ENCODE measurements at regions not wholly inside any gene's neighbourhood (a gene's known extent, or its start where the extent isn't known, plus 50 kb on each side); places are given as distances from the start of the nearest gene placed in this dataset.
"Not testable (repeated sequence)": the region's sequence is repeated elsewhere in the genome, so short reads cannot be mapped to it uniquely, and the experiment has no call there.

GRCh38 chr10:29386342-29386999, 97.6 kb downstream of the LYZL1 start:
- DNase-seq (ENCODE audit: low spot score in 2 of 2), result peak; percentile 34 to 39
- in situ Hi-C loops (cut with MboI; ENCODE audit: low sequenced_read_pairs), result no loop called here
- Histone ChIP-seq H3K4me1 (no peaks in the 10 kb centered on the region), H3K4me3 (no peak overlapping the region), H3K27me3 (ENCODE audit: low read depth) (no peaks in the 10 kb centered on the region; the same call in 1 of the 2 replicates), H3K9me3 (no peaks in the 10 kb centered on the region), H3K36me3 (replicated peaks) (no peaks in the 10 kb centered on the region)

- H3K4me3 ChIP-seq, result no peak overlapping the region
- in situ Hi-C loops (cut with MboI; ENCODE audit: low sequenced_read_pairs), result no loop called here
- no peaks in the 10 kb centered on the region; the same call in 1 of the 2 replicates for H3K27me3 ChIP-seq (ENCODE audit: low read depth)
- H3K4me1 ChIP-seq, result no peaks in the 10 kb centered on the region
- no peak for DNase-seq (ENCODE audit: low spot score in 2 of 2)
- H3K36me3 ChIP-seq (replicated peaks), result no peaks in the 10 kb centered on the region
- H3K9me3 ChIP-seq, result no peaks in the 10 kb centered on the region
Measured at GRCh38 chr10:29387269-29387668, 98.4 kb downstream of the LYZL1 start.

- H3K36me3 ChIP-seq (replicated peaks); in situ Hi-C loops (cut with MboI; ENCODE audit: low sequenced_read_pairs); H3K9me3 ChIP-seq; H3K27me3 ChIP-seq (ENCODE audit: low read depth); DNase-seq (ENCODE audit: low spot score in 2 of 2); H3K4me1 ChIP-seq; H3K4me3 ChIP-seq: not testable (repeated sequence)
Measured at GRCh38 chr10:29388112-29388511, 99.2 kb downstream of the LYZL1 start.

- no peaks in the 10 kb centered on the region for H3K9me3 ChIP-seq
- DNase-seq (ENCODE audit: low spot score in 2 of 2), result no peak
- no peak overlapping the region for H3K4me3 ChIP-seq
- H3K36me3 ChIP-seq (replicated peaks), result no peaks in the 10 kb centered on the region
- no peaks in the 10 kb centered on the region; the same call in 1 of the 2 replicates for H3K27me3 ChIP-seq (ENCODE audit: low read depth)
- no peaks in the 10 kb centered on the region for H3K4me1 ChIP-seq
- in situ Hi-C loops (cut with MboI; ENCODE audit: low sequenced_read_pairs), result no loop called here
Measured at GRCh38 chr10:29389493-29389892, 100.6 kb downstream of the LYZL1 start.

GRCh38 chr10:29389935-29390334, 101.1 kb downstream of the LYZL1 start:
- DNase-seq (ENCODE audit: low spot score in 2 of 2), result no peak
- no peaks in the 10 kb centered on the region for H3K4me1 ChIP-seq
- H3K27me3 ChIP-seq (ENCODE audit: low read depth), result peaks cover 3% of the 10 kb centered on the region
- no peaks in the 10 kb centered on the region for H3K36me3 ChIP-seq (replicated peaks)
- no peak overlapping the region for H3K4me3 ChIP-seq
- no peaks in the 10 kb centered on the region for H3K9me3 ChIP-seq
- in situ Hi-C loops (cut with MboI; ENCODE audit: low sequenced_read_pairs), result no loop called here

- H3K4me1 ChIP-seq, result no peaks in the 10 kb centered on the region
- in situ Hi-C loops (cut with MboI; ENCODE audit: low sequenced_read_pairs), result no loop called here
- peak; percentile 52 to 70 for DNase-seq (ENCODE audit: low spot score in 2 of 2)
- peaks cover 7% of the 10 kb centered on the region for H3K27me3 ChIP-seq (ENCODE audit: low read depth)
- H3K36me3 ChIP-seq (replicated peaks), result no peaks in the 10 kb centered on the region
- H3K9me3 ChIP-seq, result no peaks in the 10 kb centered on the region
- no peak overlapping the region for H3K4me3 ChIP-seq
Measured at GRCh38 chr10:29392376-29393021, 103.6 kb downstream of the LYZL1 start.

GRCh38 chr10:29394321-29394932, 105.6 kb downstream of the LYZL1 start:
- H3K9me3 ChIP-seq, result no peaks in the 10 kb centered on the region
- H3K36me3 ChIP-seq (replicated peaks), result no peaks in the 10 kb centered on the region
- no peak for DNase-seq (ENCODE audit: low spot score in 2 of 2)
- H3K27me3 ChIP-seq (ENCODE audit: low read depth), result peaks cover 7% of the 10 kb centered on the region
- H3K4me1 ChIP-seq, result no peaks in the 10 kb centered on the region
- in situ Hi-C loops (cut with MboI; ENCODE audit: low sequenced_read_pairs), result no loop called here
- H3K4me3 ChIP-seq, result no peak overlapping the region

GRCh38 chr10:29395409-29395808, 106.5 kb downstream of the LYZL1 start:
- no peak for DNase-seq (ENCODE audit: low spot score in 2 of 2)
- in situ Hi-C loops (cut with MboI; ENCODE audit: low sequenced_read_pairs), result no loop called here
- H3K9me3 ChIP-seq, result no peaks in the 10 kb centered on the region
- peaks cover 7% of the 10 kb centered on the region for H3K27me3 ChIP-seq (ENCODE audit: low read depth)
- no peaks in the 10 kb centered on the region for H3K36me3 ChIP-seq (replicated peaks)
- H3K4me3 ChIP-seq, result no peak overlapping the region
- no peaks in the 10 kb centered on the region for H3K4me1 ChIP-seq

- in situ Hi-C loops (cut with MboI; ENCODE audit: low sequenced_read_pairs), result no loop called here
- Histone ChIP-seq H3K4me1 (no peaks in the 10 kb centered on the region), H3K36me3 (replicated peaks) (no peaks in the 10 kb centered on the region), H3K9me3 (no peaks in the 10 kb centered on the region), H3K4me3 (no peak overlapping the region), H3K27me3 (ENCODE audit: low read depth) (peaks cover 7% of the 10 kb centered on the region)
- DNase-seq (ENCODE audit: low spot score in 2 of 2), result no peak
Measured at GRCh38 chr10:29397221-29397620, 108.4 kb downstream of the LYZL1 start.

GRCh38 chr10:29403208-29403607, 114.3 kb downstream of the LYZL1 start:
- Histone ChIP-seq H3K9me3 (peaks cover 13% of the 10 kb centered on the region), H3K4me1 (no peaks in the 10 kb centered on the region), H3K36me3 (replicated peaks) (no peaks in the 10 kb centered on the region), H3K4me3 (no peak overlapping the region), H3K27me3 (ENCODE audit: low read depth) (no peaks in the 10 kb centered on the region)
- DNase-seq (ENCODE audit: low spot score in 2 of 2), result no peak
- in situ Hi-C loops (cut with MboI; ENCODE audit: low sequenced_read_pairs), result no loop called here

- Histone ChIP-seq H3K4me1 (peaks cover 10% of the 10 kb centered on the region), H3K36me3 (replicated peaks) (no peaks in the 10 kb centered on the region), H3K9me3 (peaks cover 17% of the 10 kb centered on the region), H3K27me3 (ENCODE audit: low read depth) (no peaks in the 10 kb centered on the region), H3K4me3 (no peak overlapping the region)
- in situ Hi-C loops (cut with MboI; ENCODE audit: low sequenced_read_pairs), result no loop called here
- DNase-seq (ENCODE audit: low spot score in 2 of 2), result no peak
Measured at GRCh38 chr10:29407280-29407858, 118.5 kb downstream of the LYZL1 start.

Measured in HAP-1 (cell line).